Pancreas (tissue), 10 donors: ENCODE measurements at regions not wholly inside any gene's neighbourhood (a gene's known extent, or its start where the extent isn't known, plus 50 kb on each side); places are given as distances from the start of the nearest gene placed in this dataset.

Source experiments
- ATAC-seq, 4 donors: fragments of 200-7000 bp; cut with Tn5 transposase; one replicate each; pipeline versions ENCODE4 v1.8.0 to v1.9.1; 2020; ENCODE audit warnings: mild to moderate bottlenecking in 4 of 4, moderate library complexity in 4 of 4
- DNase-seq, 6 donors: peaks; one replicate each; pipeline ENCODE4 v3.0.0-alpha.2; 2020
- FAIRE-seq: peaks from 2 replicates; lab custom pipeline; 2012; peaks lifted over from hg19 to GRCh38; lab: Jason Lieb, UNC
- H3K27ac ChIP-seq, 4 donors: fragments of 200-600 bp; sonication (generic); 1 replicate in 3 of 4; 2 replicates in 1 of 4; pipeline versions ENCODE4 v1.5.0 to v1.8.0; 2020
- H3K27me3 ChIP-seq, 4 donors: fragments of 200-600 bp; one replicate each; pipeline ENCODE4 v1.8.0; 2021
- H3K36me3 ChIP-seq, 3 donors: fragments of 200-600 bp; sonication (generic) in 1 of 3; one replicate each; pipeline versions ENCODE4 v1.5.0 to v1.8.0; 2020 to 2021
- H3K4me1 ChIP-seq, 3 donors: fragments of 200-600 bp; one replicate each; pipeline ENCODE4 v1.8.0; 2021
- H3K4me3 ChIP-seq, 4 donors: fragments of 200-600 bp; sonication (generic) in 2 of 4; one replicate each; pipeline versions ENCODE4 v1.5.0 to v1.8.0; 2020 to 2021
- H3K9me3 ChIP-seq, 4 donors: fragments of 200-600 bp; one replicate each; pipeline ENCODE4 v1.8.0; 2021
- WGBS, 2 donors: extraction: QIAGEN DNeasy Blood & Tissue Kit; methylation state at CpG; one replicate each; pipeline ENCODE4 v1.1.7; 2013; 5-methylcytosine and 5-hydroxymethylcytosine counted together
- intact Hi-C, 3 donors: fragments of 100-400 bp; cut with DNase I; formaldehyde crosslinking; loops; one replicate each; pipeline versions ENCODE4 v1.11.1 to v1.14.2; 2022
- TF ChIP-seq, protein P1 (sequence below), 4 donors: fragments of 200-600 bp; sonication (generic) in 3 of 4; IDR thresholded peaks; one replicate each; pipeline versions ENCODE4 v1.5.0 to v1.8.0; 2021; ENCODE audit warnings: antibody characterized with exemption in 4 of 4
- donor health status: healthy with polysubstance abuse.
- donor health status: DM: no; HTN: no; CAD: no; lungs with moderate emphysema.
- donor health status: DM: no; HTN: no; CAD: no.
- donor health status: control.
- donor health status: control.
- donor health status: Bipolar disorder and iron deficiency.
- donor health status: DM: yes; HTN: yes; CAD: no.
- donor health status: DM: no; HTN: no; CAD: no.
- donor health status: DM: no; HTN: no; CAD: no.
- donor health status: DM: yes; HTN: yes; CAD: no.

DNA sequence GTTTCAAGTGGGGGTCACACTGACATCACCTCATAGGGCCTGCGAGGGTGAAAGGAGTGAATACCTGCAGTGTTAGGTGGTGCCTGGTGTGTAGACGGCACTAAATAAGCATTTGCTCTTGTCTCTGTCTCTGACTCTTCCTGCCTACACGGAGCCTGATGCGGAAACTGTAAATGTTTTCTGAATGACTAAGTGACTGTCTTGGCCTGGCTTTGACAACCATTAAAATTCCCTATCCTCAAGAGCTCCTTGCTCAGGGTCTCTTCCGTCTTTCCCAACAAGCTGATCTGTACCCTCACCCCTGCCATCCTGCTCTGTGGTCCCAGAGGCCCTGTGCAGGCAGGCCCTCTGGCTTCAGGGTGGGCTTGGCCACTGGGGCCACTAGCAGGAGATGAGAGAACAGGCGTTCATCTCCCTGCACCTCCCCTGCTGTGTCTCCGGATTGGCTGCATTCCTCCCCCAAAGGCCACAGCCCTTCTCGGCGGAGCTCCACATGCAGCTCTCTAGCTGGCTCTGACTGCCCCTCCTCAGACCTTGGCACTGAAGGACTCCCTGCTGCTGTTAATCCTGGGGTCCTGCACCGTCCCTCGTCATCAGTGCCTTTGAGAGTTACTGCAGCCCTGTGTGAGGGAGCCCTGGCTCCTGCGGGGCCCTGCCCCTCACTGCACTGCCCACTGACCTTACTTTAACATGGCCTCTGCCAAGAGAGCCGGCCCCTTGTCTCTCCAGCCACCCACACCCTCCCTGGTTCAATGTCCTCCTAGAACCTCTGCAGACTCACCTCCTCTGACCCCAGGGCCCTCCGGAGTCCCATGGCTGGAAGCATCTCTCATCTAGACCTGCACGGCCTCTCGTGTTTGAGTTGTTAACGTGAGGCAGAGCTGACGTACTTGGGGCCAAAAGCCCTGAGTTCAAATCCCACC is 211.1 kb downstream of the MATN1 start:
- peak in 1 of 6 donors; percentile 1 for DNase-seq
- no peak for ATAC-seq
- no peaks in the 10 kb centered on the region for H3K36me3 ChIP-seq
- no peak for FAIRE-seq
- WGBS, 2 donors, result 49 to 64% methylated on average over 18 of the region's 18 CpGs
- TF ChIP-seq, protein P1, sequence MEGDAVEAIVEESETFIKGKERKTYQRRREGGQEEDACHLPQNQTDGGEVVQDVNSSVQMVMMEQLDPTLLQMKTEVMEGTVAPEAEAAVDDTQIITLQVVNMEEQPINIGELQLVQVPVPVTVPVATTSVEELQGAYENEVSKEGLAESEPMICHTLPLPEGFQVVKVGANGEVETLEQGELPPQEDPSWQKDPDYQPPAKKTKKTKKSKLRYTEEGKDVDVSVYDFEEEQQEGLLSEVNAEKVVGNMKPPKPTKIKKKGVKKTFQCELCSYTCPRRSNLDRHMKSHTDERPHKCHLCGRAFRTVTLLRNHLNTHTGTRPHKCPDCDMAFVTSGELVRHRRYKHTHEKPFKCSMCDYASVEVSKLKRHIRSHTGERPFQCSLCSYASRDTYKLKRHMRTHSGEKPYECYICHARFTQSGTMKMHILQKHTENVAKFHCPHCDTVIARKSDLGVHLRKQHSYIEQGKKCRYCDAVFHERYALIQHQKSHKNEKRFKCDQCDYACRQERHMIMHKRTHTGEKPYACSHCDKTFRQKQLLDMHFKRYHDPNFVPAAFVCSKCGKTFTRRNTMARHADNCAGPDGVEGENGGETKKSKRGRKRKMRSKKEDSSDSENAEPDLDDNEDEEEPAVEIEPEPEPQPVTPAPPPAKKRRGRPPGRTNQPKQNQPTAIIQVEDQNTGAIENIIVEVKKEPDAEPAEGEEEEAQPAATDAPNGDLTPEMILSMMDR (IDR thresholded peaks at IDR 0.05), result no peak
- H3K9me3 ChIP-seq, result no peaks in the 10 kb centered on the region
- H3K27me3 ChIP-seq, result no peaks in the 10 kb centered on the region
- H3K4me3 ChIP-seq, result no peak overlapping the region
- H3K4me1 ChIP-seq, result no peaks in the 10 kb centered on the region
- H3K27ac ChIP-seq, result no peak overlapping the region
- intact Hi-C loops, result no loop called here

DNA sequence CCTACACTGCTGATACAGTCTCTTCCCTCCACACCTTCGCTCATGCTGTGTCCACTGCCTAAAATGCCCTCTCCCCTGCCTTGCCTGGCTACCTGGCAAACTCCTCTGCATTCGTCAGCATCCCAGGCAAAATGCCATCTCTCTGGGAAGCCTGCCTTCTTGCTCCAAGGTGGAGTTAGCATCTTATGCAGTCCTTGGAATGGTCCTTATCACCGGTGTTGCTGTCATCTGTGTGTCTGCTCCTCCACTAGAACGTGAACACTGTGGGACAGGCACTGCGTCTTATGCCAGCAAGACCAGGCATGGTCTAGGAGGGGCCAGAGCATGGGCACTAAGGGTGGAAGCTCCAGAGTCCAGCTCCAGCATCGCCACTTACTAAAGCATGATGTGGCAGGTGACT is 211.8 kb downstream of the MATN1 start:
- no peak overlapping the region for H3K4me3 ChIP-seq
- TF ChIP-seq, protein P1 (IDR thresholded peaks at IDR 0.05), result no peak
- no peak for ATAC-seq
- no peak overlapping the region for H3K27ac ChIP-seq
- no peak for FAIRE-seq
- H3K9me3 ChIP-seq, result no peaks in the 10 kb centered on the region
- DNase-seq, result peak in 1 of 6 donors; percentile 5
- no peaks in the 10 kb centered on the region for H3K27me3 ChIP-seq
- WGBS, 2 donors, result 69 to 83% methylated on average over 6 of the region's 6 CpGs
- no peaks in the 10 kb centered on the region for H3K36me3 ChIP-seq
- intact Hi-C loops, result no loop called here
- H3K4me1 ChIP-seq, result no peaks in the 10 kb centered on the region

DNA sequence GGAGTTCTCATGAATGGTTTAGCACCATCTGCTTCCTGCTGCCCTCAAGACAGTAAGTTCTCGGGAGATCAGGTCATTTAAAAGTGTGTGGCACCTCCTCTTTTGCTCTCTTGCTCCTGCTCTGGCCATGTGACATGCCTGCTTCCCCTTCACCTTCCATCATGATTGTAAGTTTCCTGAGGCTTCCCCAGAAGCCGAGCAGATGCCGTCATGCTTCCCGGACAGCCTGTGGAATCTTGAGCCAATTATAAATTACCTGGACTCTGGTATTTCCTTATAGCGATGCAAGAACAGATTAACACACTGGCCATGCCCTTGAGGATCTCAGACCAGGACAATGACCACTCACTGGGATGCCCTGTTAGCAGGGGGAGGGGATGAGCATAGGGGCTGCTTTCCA is 212.3 kb downstream of the MATN1 start:
- intact Hi-C loops, result no loop called here
- Histone ChIP-seq H3K27me3 (no peaks in the 10 kb centered on the region), H3K27ac (no peak overlapping the region), H3K4me1 (no peaks in the 10 kb centered on the region), H3K36me3 (no peaks in the 10 kb centered on the region), H3K9me3 (no peaks in the 10 kb centered on the region), H3K4me3 (no peak overlapping the region)
- DNase-seq, result no peak
- no peak for ATAC-seq
- TF ChIP-seq, protein P1 (IDR thresholded peaks at IDR 0.05), result no peak
- no peak for FAIRE-seq
- 73 to 87% methylated on average over 5 of the region's 5 CpGs for WGBS, 2 donors

DNA sequence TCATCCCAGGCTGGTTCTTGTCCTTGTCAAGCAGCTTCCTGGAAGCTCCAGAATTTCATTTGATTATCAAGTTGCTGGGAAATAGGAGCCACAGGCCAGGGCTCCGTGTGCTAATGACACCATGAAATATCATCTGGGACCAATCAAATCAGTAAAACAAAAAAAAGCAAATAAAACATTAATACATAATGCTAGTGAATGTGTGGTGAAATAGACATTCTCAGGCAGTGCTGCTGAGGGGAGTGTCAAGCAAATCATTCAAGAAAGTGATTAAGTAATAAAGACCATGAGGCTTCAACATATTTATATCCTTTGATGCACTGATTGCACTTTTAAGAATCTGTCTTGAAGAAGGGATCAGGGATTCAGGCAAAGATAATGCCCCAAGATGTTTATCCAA is 213.7 kb downstream of the MATN1 start:
- FAIRE-seq, result no peak
- Histone ChIP-seq H3K27me3 (no peaks in the 10 kb centered on the region), H3K4me1 (no peaks in the 10 kb centered on the region), H3K36me3 (no peaks in the 10 kb centered on the region), H3K27ac (no peak overlapping the region), H3K4me3 (no peak overlapping the region), H3K9me3 (no peaks in the 10 kb centered on the region)
- TF ChIP-seq, protein P1 (IDR thresholded peaks at IDR 0.05), result no peak
- ATAC-seq, result no peak
- no peak for DNase-seq
- WGBS, 2 donors, result 15 to 17% methylated on average over 1 of the region's 1 CpG
- intact Hi-C loops, result no loop called here

DNA sequence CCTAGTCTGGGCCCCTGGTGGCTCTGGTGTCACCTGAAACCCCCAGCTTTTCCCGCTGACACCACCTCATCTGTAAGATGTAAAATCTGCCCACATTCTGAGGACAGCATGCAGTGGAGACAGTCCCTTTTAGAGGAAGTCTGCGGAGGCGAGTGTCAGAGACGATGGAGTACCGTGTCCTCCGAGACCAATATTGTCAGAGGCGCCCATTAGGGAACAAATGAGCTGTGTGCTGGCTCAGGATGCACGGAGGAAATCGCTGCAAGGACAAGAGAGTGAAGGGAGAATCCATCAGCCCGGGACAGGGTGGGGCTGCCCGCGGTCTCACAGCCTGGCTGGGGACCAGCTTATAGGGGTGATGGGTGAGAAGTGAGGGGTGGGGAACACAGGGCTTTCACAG is 214.8 kb downstream of the MATN1 start:
- no peaks in the 10 kb centered on the region for H3K36me3 ChIP-seq
- TF ChIP-seq, protein P1 (IDR thresholded peaks at IDR 0.05), result no peak
- H3K27ac ChIP-seq, result no peak overlapping the region
- no peak for DNase-seq
- no peak for ATAC-seq
- H3K27me3 ChIP-seq, result no peaks in the 10 kb centered on the region
- H3K4me1 ChIP-seq, result no peaks in the 10 kb centered on the region
- no peaks in the 10 kb centered on the region for H3K9me3 ChIP-seq
- 62 to 69% methylated on average over 12 of the region's 12 CpGs for WGBS, 2 donors
- intact Hi-C loops, result no loop called here
- H3K4me3 ChIP-seq, result no peak overlapping the region
- FAIRE-seq, result no peak
